ENCODE measurements at regions not wholly inside any gene's neighbourhood (a gene's known extent, or its start where the extent isn't known, plus 50 kb on each side); places are given as distances from the start of the nearest gene placed in this dataset.
"Not testable (repeated sequence)": the region's sequence is repeated elsewhere in the genome, so short reads cannot be mapped to it uniquely, and the experiment has no call there.

GRCh38 chr19:27865927-27866777, 1346.8 kb downstream of the UQCRFS1 start:
- DNase-seq, result no peak

GRCh38 chr19:27861411-27861975, 1351.5 kb downstream of the UQCRFS1 start:
- DNase-seq, result no peak

GRCh38 chr19:27860309-27860934, 1352.5 kb downstream of the UQCRFS1 start:
- no peak for DNase-seq

- no peak for DNase-seq
Measured at GRCh38 chr19:27859689-27860088, 1353.3 kb downstream of the UQCRFS1 start.

GRCh38 chr19:27858981-27859581, 1353.9 kb downstream of the UQCRFS1 start:
- DNase-seq, result no peak

GRCh38 chr19:27852931-27853330, 1360.0 kb downstream of the UQCRFS1 start:
- DNase-seq, result not testable (repeated sequence)

- DNase-seq, result no peak
Measured at GRCh38 chr19:27851543-27852060, 1361.3 kb downstream of the UQCRFS1 start.

GRCh38 chr19:27851002-27851481, 1361.9 kb downstream of the UQCRFS1 start:
- no peak for DNase-seq

GRCh38 chr19:27846944-27847343, 1366.0 kb downstream of the UQCRFS1 start:
- no peak for DNase-seq

GRCh38 chr19:27844261-27844660, 1368.7 kb downstream of the UQCRFS1 start:
- DNase-seq, result no peak

- no peak for DNase-seq
Measured at GRCh38 chr19:27843861-27844260, 1369.1 kb downstream of the UQCRFS1 start.

GRCh38 chr19:27833031-27833430, 1379.9 kb downstream of the UQCRFS1 start:
- no peak for DNase-seq

- no peak for DNase-seq
Measured at GRCh38 chr19:27828829-27829228, 1384.1 kb downstream of the UQCRFS1 start.

GRCh38 chr19:27824108-27824507, 1388.8 kb downstream of the UQCRFS1 start:
- DNase-seq, result no peak

- DNase-seq, result no peak
Measured at GRCh38 chr19:27822336-27822735, 1390.6 kb downstream of the UQCRFS1 start.

GRCh38 chr19:27821418-27822018, 1391.4 kb downstream of the UQCRFS1 start:
- no peak for DNase-seq

GRCh38 chr19:27815985-27816384, 1397.0 kb downstream of the UQCRFS1 start:
- DNase-seq, result no peak

GRCh38 chr19:27814834-27815233, 1398.1 kb downstream of the UQCRFS1 start:
- not testable (repeated sequence) for DNase-seq

- DNase-seq, result not testable (repeated sequence)
Measured at GRCh38 chr19:27814274-27814673, 1398.7 kb downstream of the UQCRFS1 start.

GRCh38 chr19:27806471-27807070, 1406.4 kb downstream of the UQCRFS1 start:
- no peak for DNase-seq

GRCh38 chr19:27805848-27806247, 1407.1 kb downstream of the UQCRFS1 start:
- DNase-seq, result no peak

Data from anterior cingulate cortex (tissue), 58 donors.